HEK293T (cell line): ENCODE measurements at regions not wholly inside any gene's neighbourhood (a gene's known extent, or its start where the extent isn't known, plus 50 kb on each side); places are given as distances from the start of the nearest gene placed in this dataset.
"Not testable (repeated sequence)": the region's sequence is repeated elsewhere in the genome, so short reads cannot be mapped to it uniquely, and the experiment has no call there.

ENCODE experiments used
- CTBP1 ChIP-seq: fragments of 450-650 bp; IDR thresholded peaks from 2 replicates; pipeline ENCODE4 v1.6.1; 2016; ENCODE audit warnings: borderline replicate concordance
- FOXK2 ChIP-seq: fragments of 450-650 bp; IDR thresholded peaks from 2 replicates; pipeline ENCODE4 v1.6.1; 2016; ENCODE audit warnings: mild to moderate bottlenecking
- FOXM1 ChIP-seq: fragments of 450-650 bp; IDR thresholded peaks from 2 replicates; pipeline ENCODE4 v1.6.1; 2017; ENCODE audit warnings: mild to moderate bottlenecking, borderline replicate concordance
- LEF1 ChIP-seq: fragments of 450-650 bp; IDR thresholded peaks from 2 replicates; pipeline ENCODE4 v1.6.1; 2017; ENCODE audit warnings: mild to moderate bottlenecking, borderline replicate concordance
- NFRKB ChIP-seq: fragments of 450-650 bp; IDR thresholded peaks from 2 replicates; pipeline ENCODE4 v1.6.1; 2016; ENCODE audit warnings: mild to moderate bottlenecking, moderate library complexity
- SUZ12 ChIP-seq: fragments of 450-650 bp; IDR thresholded peaks from 2 replicates; pipeline ENCODE4 v1.6.1; 2016; ENCODE audit warnings: mild to moderate bottlenecking
- ZNF384 ChIP-seq: fragments of 450-650 bp; IDR thresholded peaks from 2 replicates; pipeline ENCODE4 v1.6.1; 2016

DNA sequence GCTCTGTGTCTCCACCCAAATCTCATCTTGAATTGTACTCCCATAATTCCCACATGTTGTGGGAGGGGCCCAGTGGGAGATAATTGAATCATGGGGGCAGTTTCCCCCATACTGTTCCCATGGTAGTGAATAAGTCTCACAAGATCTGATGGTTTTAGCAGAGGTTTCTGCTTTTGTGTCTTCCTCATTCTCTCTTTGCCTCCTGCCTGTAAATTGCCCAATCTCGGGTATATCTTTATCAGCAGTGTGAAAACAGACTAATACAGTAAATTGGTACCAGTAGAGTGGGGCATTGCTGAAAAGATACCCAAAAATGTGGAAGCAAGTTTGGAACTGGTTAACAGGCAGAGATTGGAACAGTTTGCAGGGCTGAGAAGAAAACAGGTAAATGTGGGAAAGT, 278.1 kb upstream of the PCDH9 start:
- TF ChIP-seq ZNF384, LEF1, FOXM1, FOXK2, NFRKB, CTBP1, SUZ12: not testable (repeated sequence)
